ENCODE measurements at regions not wholly inside any gene's neighbourhood (a gene's known extent, or its start where the extent isn't known, plus 50 kb on each side); places are given as distances from the start of the nearest gene placed in this dataset.
"Not testable (repeated sequence)": the region's sequence is repeated elsewhere in the genome, so short reads cannot be mapped to it uniquely, and the experiment has no call there.

- DNase-seq: peak in 1 of 3 donors; percentile 9
Measured at GRCh38 chr2:166381-166780, 97.5 kb downstream of the SH3YL1 start.

GRCh38 chr2:165530-165929 lies 98.3 kb downstream of the SH3YL1 start:
- DNase-seq: no peak

GRCh38 chr2:162473-163382 lies 101.1 kb downstream of the SH3YL1 start:
- no peak for DNase-seq

GRCh38 chr2:161729-162128 lies 102.1 kb downstream of the SH3YL1 start:
- no peak for DNase-seq

GRCh38 chr2:151553-152334 lies 105.4 kb upstream of the FAM110C start:
- DNase-seq: no peak

GRCh38 chr2:145407-145806 lies 99.1 kb upstream of the FAM110C start:
- DNase-seq: no peak

- no peak for DNase-seq
Measured at GRCh38 chr2:141611-142010, 95.3 kb upstream of the FAM110C start.

GRCh38 chr2:136666-137065 lies 90.4 kb upstream of the FAM110C start:
- no peak for DNase-seq

GRCh38 chr2:133675-134593 lies 87.6 kb upstream of the FAM110C start:
- DNase-seq: no peak

GRCh38 chr2:126769-127168 lies 80.5 kb upstream of the FAM110C start:
- DNase-seq: not testable (repeated sequence)

GRCh38 chr2:124241-124880 lies 78.1 kb upstream of the FAM110C start:
- DNase-seq: no peak

- no peak for DNase-seq
Measured at GRCh38 chr2:116953-117352, 70.6 kb upstream of the FAM110C start.

- DNase-seq: no peak
Measured at GRCh38 chr2:115303-115702, 69.0 kb upstream of the FAM110C start.

GRCh38 chr2:114616-115015 lies 68.3 kb upstream of the FAM110C start:
- no peak for DNase-seq

- no peak for DNase-seq
Measured at GRCh38 chr2:109998-110397, 63.7 kb upstream of the FAM110C start.

GRCh38 chr2:108920-109809 lies 62.9 kb upstream of the FAM110C start:
- no peak for DNase-seq

- no peak for DNase-seq
Measured at GRCh38 chr2:101016-101415, 54.7 kb upstream of the FAM110C start.

All from suppressor macrophage treated with lipopolysaccharide for 1 hour (primary cell).